Activated T-cell treated with anti-CD3 and anti-CD28 coated beads, Interleukin-2, amount 50 U/mL, for 48 hours (primary cell): ENCODE measurements at regions not wholly inside any gene's neighbourhood (a gene's known extent, or its start where the extent isn't known, plus 50 kb on each side); places are given as distances from the start of the nearest gene placed in this dataset.

Source experiments
- DNase-seq, 2 experiments: peaks; one replicate each; pipeline ENCODE4 v3.0.0-alpha.2; 2020

GRCh38 chr14:104322531-104323366, 184.4 kb downstream of the KIF26A start:
- DNase-seq = no peak

DNA sequence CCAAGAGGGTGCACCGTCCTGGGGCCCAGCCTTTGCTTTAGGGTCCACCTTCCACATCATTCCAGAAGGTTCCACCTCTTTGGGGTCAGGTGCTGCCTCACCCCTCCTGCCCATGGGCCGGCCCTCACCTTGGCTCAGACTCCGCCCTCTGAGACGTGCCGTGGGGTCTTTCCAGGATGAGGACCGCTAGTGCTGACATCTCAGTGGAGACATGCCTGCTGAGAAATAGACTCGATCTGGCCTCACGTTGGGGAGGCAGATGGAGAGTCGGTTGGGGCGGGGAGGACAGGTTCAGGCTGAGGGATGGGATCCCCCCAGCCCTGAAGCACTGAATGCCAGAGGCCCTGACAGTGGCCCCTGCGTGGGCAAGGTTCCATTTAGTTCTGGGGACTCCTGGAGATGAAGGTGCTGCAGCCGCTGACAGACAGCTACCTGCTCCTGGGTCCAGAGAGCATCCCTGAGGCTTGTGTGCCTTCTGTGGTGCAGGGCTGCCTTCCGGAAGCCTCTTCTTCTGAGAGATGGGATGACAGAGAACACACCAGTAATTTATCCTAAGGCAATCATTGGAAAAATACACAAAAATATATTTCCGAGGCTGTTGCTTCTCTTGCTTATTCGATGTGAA, 185.3 kb downstream of the KIF26A start:
- DNase-seq = no peak

DNA sequence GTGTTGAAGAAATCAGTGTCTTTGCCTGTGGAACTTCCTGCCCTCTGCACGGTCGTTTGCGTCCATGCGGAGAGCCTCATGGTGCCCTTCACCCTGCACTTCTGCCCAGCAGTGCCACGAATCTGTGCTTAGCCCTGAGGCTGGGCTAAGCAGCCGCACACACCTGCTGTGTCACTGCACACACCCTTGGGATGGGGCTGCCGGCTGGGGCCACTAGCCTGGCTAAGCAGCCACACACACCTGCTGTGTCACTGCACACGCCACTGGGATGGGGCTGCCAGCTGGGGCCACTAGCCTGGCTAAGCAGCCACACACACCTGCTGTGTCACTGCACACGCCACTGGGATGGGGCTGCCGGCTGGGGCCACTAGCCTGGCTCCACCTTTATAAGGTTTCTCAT, 188.5 kb downstream of the KIF26A start:
- DNase-seq = no peak

GRCh38 chr14:104328607-104329006, 190.2 kb downstream of the KIF26A start:
- DNase-seq = no peak

GRCh38 chr14:104329793-104330192, 191.4 kb downstream of the KIF26A start:
- DNase-seq = no peak

- no peak for DNase-seq
Measured at GRCh38 chr14:104331871-104332605, 193.7 kb downstream of the KIF26A start.

GRCh38 chr14:104332634-104333270, 194.4 kb downstream of the KIF26A start:
- DNase-seq = no peak

GRCh38 chr14:104333646-104334423, 195.4 kb downstream of the KIF26A start:
- DNase-seq = no peak

DNA sequence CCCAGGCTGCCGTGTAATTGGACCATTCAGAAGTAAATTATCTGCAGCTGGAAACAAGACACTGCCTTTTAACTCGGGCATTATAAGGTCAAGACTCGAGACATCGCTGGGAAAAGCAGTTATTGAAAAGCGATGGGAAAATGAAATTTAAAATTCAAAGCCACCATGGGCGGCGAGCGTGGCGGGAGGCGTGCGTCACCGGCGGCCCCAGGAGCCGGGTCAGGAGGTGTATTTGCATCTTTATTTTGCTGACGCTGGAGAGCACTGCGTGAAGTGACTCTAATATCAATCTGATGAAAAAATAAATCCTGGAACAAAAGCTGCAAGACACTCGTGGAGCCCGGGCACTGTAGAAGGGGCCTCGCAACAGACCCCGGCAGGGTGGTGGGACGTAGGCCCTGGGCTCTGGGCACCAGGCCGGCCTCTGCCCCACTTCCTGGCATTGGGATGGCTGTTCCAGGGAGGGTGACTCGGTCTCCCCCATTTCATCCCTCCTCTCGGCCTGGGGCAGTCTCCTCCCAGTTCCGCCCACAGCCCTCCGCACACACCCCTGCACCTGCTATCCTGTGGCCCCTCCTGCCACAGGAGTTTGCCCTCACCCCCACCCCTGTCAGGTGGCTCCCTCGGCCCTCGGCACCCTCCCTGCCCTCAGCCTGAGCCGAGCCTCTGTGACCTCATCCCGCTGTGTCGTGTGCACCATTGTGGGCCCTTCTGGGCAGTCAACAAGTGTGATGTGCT, 196.2 kb downstream of the KIF26A start:
- DNase-seq = no peak

- DNase-seq = no peak
Measured at GRCh38 chr14:104335176-104335575, 196.8 kb downstream of the KIF26A start.

GRCh38 chr14:104335611-104336010, 197.2 kb downstream of the KIF26A start:
- no peak for DNase-seq

DNA sequence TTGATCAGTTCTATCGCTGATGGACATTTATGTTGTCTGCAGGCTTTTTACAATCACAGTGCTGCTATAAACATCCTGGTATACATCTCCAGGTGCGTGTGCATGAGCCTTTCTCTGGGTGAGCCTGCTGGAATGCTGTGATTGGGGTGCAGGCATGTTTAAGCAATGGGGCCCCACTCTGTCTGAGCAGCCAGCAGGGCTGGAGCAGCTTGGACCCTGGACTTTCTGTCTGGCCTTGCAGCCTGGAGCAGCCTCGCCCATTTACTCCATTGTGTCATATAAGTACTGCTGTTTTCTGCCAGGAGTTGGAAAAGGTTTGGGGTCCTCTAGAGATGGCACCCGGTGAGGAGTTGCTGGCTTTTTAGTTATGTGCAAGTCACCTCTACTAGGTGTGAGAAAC, 199.0 kb downstream of the KIF26A start:
- DNase-seq = no peak

GRCh38 chr14:104339361-104339760, 201.0 kb downstream of the KIF26A start:
- DNase-seq = no peak

DNA sequence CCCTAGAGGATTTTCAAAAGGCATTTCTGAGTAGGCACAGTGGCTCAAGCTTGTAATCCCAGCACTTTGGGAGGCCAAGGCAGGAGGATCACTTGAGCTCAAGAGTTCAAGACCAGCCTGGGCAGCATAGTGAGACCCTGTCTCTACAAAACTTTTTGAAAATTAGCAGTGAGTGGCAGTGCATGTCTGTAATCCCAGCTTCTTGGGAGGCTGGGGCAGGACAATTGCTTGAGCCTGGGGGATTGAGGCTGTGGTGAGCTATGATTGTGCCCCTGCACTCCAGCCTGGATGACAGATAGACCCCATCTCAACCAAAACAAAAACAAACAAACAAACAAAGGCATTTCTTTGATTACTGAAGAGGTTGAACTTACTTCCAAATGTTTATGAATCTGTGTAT, 201.4 kb downstream of the KIF26A start:
- no peak for DNase-seq

DNA sequence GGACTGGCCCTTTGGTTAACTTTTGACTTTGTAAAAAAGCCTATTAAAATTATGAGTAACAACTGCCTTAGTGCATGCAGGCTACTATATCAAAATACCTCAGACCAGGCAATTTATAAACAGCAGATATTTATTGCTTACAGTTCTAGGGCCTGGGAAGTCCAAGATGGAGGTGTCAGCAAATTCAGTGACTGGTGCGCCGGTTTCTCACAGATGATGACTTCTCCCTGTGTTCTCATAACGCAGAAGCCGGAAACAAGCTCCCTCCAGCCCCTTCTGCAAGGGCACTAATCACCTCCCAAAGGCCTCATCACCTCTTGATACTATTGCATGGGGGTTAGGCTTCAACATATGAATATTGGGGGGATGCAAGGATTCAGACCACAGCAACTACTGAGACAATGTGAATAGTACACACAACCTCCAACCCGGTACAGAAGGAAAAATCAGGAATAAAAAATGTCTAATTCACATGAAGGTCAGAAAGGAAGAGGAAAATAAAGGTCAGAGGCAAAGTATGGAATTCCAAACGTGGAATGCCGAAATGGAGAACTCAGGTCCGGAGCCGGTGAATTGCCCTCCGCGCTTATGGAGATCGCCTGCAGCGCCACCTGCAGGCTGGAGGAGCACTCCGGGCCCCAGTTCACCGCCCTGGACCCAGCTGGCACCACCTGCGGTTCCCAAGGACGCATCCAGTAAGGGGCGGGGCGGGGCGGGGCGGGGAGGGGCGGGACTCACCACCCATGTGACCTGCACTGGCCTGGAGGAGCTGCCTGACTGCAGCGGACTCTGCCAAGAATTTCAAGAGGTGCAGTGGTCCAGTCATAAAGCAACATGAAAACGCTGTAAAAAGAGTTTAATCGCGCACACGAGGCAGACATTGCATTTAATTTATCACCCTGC, 203.4 kb downstream of the KIF26A start:
- peak in 1 of 2 experiments; percentile 48 for DNase-seq

DNA sequence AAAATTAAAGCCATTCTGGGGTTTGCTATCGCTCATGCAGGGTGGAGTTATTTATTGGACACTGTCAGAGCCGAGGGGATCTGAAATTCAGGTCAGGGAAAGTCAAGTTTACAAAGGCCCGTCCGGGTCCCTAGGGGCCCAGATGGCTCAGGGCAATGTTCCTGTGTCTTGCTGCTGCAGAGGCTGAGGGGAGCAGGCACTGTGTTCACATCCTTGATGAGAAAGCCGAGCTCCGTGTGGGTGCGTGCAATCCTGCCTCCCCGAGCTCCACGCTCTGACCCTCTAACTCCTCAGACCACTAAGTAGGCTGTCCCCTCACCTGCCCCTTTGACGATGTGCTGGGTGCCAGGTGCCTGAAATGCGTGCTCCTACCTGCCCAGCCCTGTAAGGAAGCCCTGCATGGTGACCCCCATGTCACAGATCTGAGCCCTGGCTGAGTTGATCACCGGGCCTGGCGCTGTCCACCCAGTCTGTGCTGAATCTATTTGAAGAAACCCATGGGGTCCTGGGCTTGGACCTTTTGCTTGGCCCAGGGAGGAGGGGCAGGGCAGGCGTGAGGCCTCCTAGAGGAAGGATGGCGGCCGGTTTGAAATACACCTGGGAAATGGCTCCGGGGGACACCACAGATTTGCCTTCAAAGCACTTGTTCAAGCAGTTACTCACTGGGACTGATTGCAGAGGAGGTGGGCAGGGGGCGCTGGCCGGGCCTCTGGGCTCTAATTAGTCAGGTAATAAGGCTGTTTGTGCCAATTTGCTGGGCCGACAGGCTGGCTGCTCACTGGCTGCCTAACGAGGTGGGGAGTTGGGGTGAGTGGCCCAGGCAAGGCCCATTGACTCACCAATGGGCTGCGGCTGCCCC, 204.3 kb downstream of the KIF26A start:
- DNase-seq = no peak

- no peak for DNase-seq
Measured at GRCh38 chr14:104343294-104343625, 204.9 kb downstream of the KIF26A start.

DNA sequence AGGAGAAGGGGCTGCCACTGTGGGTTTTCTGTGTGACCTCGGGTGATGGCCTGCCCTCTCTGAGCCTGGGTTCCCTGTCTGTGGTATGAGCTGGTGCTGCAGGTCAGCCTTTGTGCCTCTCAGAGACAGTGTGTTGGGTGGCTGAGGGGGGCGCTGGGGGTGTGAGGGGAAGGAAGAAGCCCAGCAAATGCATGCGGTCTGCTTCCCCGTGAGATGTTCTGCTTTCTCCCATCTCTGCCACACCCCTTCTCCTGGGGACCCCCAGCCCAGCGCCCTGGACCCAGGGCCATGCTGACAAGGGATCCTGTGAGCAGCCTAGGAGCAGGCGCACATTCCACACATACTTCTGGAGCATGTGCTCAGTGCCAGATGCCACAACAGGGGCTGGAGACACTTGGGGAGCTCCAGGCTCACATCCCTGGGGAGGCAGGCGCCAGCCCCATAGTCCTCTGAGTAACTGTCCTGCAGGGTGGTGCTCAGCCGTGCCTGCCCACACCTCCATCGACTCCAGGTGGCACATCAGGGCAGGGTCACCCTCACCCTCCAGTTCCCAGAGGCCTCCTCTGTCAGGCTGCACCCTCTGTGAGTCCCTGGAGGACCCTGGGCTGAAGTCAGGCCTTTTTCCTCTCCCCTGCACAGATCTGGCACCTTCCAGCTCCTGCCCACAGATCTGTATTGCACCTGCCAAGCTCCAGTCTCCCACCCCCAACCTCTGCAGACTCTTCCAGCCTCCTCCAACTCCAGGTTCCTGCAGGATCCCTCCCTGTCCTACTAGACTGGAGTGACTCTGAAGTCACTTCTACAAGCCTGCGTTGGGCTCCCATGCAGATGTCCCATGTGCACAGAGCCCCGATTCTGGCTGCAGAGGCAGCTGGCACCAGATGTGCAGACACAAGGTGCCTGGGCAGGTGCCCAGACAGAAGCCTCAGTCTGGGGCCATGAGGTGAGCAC, 205.6 kb downstream of the KIF26A start:
- no peak for DNase-seq
